Liver (tissue), 8 donors: ENCODE measurements at regions not wholly inside any gene's neighbourhood (a gene's known extent, or its start where the extent isn't known, plus 50 kb on each side); places are given as distances from the start of the nearest gene placed in this dataset.

Experiments used
- DNase-seq: peaks from one replicate; pipeline ENCODE4 v3.0.0-alpha.2; 2017; ENCODE audit warnings: low spot score
- H3K27ac ChIP-seq, 2 donors: one replicate each; pipeline ENCODE4 v1.7.0; 2013; ENCODE audit warnings: inconsistent platforms in 2 of 2, low read length in 2 of 2, control low read depth in 1 of 2, low read depth in 1 of 2, mild to moderate bottlenecking in 1 of 2
- H3K27me3 ChIP-seq, 4 donors: one replicate each; pipeline versions ENCODE4 v1.6.1 to v1.7.0; 2013; ENCODE audit warnings: low read length in 3 of 4, inconsistent platforms in 1 of 4, mild to moderate bottlenecking in 1 of 4, moderate library complexity in 1 of 4; ENCODE audit not compliant: control insufficient read depth in 4 of 4, insufficient read depth in 4 of 4
- H3K36me3 ChIP-seq, 4 donors: one replicate each; pipeline versions ENCODE4 v1.6.1 to v1.7.0; 2013; ENCODE audit warnings: low read length in 3 of 4, mild to moderate bottlenecking in 3 of 4, low read depth in 1 of 4, moderate library complexity in 1 of 4; ENCODE audit not compliant: control insufficient read depth in 4 of 4, insufficient read depth in 3 of 4
- H3K4me1 ChIP-seq, 4 donors: one replicate each; pipeline versions ENCODE4 v1.6.1 to v1.7.0; 2013; ENCODE audit warnings: low read length in 3 of 4, mild to moderate bottlenecking in 3 of 4, moderate library complexity in 1 of 4; ENCODE audit not compliant: control insufficient read depth in 4 of 4, insufficient read depth in 4 of 4
- H3K4me3 ChIP-seq, 3 donors: one replicate each; pipeline versions ENCODE4 v1.6.1 to v1.7.0; 2013; ENCODE audit warnings: low read length in 3 of 3, control low read depth in 1 of 3, low read depth in 1 of 3, mild to moderate bottlenecking in 1 of 3
- H3K9ac ChIP-seq, 2 donors: one replicate each; pipeline ENCODE4 v1.7.0; 2013; ENCODE audit warnings: low read length in 2 of 2, mild to moderate bottlenecking in 2 of 2, moderate library complexity in 2 of 2, control low read depth in 1 of 2, low read depth in 1 of 2
- H3K9me3 ChIP-seq, 4 donors: one replicate each; pipeline versions ENCODE4 v1.6.1 to v1.7.0; 2013; ENCODE audit warnings: low read length in 3 of 4; ENCODE audit not compliant: control insufficient read depth in 4 of 4
- ATF3 ChIP-seq: IDR thresholded peaks from 2 replicates; pipeline ENCODE4 v1.6.1; 2016; ENCODE audit warnings: antibody characterized with exemption
- CTCF ChIP-seq: fragments of 150-350 bp; IDR thresholded peaks from 2 replicates; pipeline ENCODE4 v1.5.1; 2017; ENCODE audit warnings: improper control_type of control experiment, low read depth, low read length; ENCODE audit not compliant: missing input control
- EGR1 ChIP-seq, 2 donors: IDR thresholded peaks; 2 replicates each; pipeline ENCODE4 v1.6.1; 2016 to 2018; ENCODE audit warnings: antibody characterized with exemption in 2 of 2, low read depth in 2 of 2
- FOXA1 ChIP-seq: IDR thresholded peaks from 2 replicates; pipeline ENCODE4 v1.6.1; 2016; ENCODE audit warnings: antibody characterized with exemption
- FOXA2 ChIP-seq: IDR thresholded peaks from 2 replicates; pipeline ENCODE4 v1.6.1; 2016; ENCODE audit warnings: antibody characterized with exemption
- GABPA ChIP-seq, 2 donors: IDR thresholded peaks in 1 of 2; conservative IDR thresholded peaks in 1 of 2; 2 replicates each; pipeline ENCODE4 v1.6.1; 2016; ENCODE audit warnings: antibody characterized with exemption in 2 of 2, mild to moderate bottlenecking in 1 of 2, moderate library complexity in 1 of 2
- HNF4A ChIP-seq, 2 donors: conservative IDR thresholded peaks; 2 replicates each; pipeline ENCODE4 v1.6.1; 2016; ENCODE audit warnings: antibody characterized with exemption in 2 of 2, mild to moderate bottlenecking in 2 of 2
- HNF4G ChIP-seq: IDR thresholded peaks from 2 replicates; pipeline ENCODE4 v1.6.1; 2016; ENCODE audit warnings: antibody characterized with exemption
- JUND ChIP-seq, 2 donors: IDR thresholded peaks; 2 replicates each; pipeline ENCODE4 v1.6.1; 2016; ENCODE audit warnings: antibody characterized with exemption in 2 of 2
- MAX ChIP-seq: IDR thresholded peaks from 2 replicates; pipeline ENCODE4 v1.6.1; 2016; ENCODE audit warnings: antibody characterized with exemption
- NR2F2 ChIP-seq: IDR thresholded peaks from 2 replicates; pipeline ENCODE4 v1.6.1; 2016; ENCODE audit warnings: antibody characterized with exemption
- RAD21 ChIP-seq, 2 donors: IDR thresholded peaks; 2 replicates each; pipeline ENCODE4 v1.6.1; 2016; ENCODE audit warnings: antibody characterized with exemption in 2 of 2, mild to moderate bottlenecking in 2 of 2
- REST ChIP-seq: IDR thresholded peaks from 2 replicates; pipeline ENCODE4 v1.6.1; 2016; ENCODE audit warnings: antibody characterized with exemption, mild to moderate bottlenecking
- RXRA ChIP-seq, 2 donors: IDR thresholded peaks; 2 replicates each; pipeline ENCODE4 v1.6.1; 2017 to 2018; ENCODE audit warnings: antibody characterized with exemption in 2 of 2, mild to moderate bottlenecking in 1 of 2
- SP1 ChIP-seq: IDR thresholded peaks from 2 replicates; pipeline ENCODE4 v1.6.1; 2018; ENCODE audit warnings: antibody characterized with exemption, mild to moderate bottlenecking
- TAF1 ChIP-seq: conservative IDR thresholded peaks from 2 replicates; pipeline ENCODE4 v1.6.1; 2016; ENCODE audit warnings: antibody characterized with exemption, mild to moderate bottlenecking
- YY1 ChIP-seq: IDR thresholded peaks from 2 replicates; pipeline ENCODE4 v1.6.1; 2016; ENCODE audit warnings: antibody characterized with exemption, mild to moderate bottlenecking
- ZBTB33 ChIP-seq: IDR thresholded peaks from 2 replicates; pipeline ENCODE4 v1.6.1; 2016; ENCODE audit warnings: antibody characterized with exemption
- WGBS: extraction: QIAGEN DNeasy Blood & Tissue Kit; methylation state at CpG from one replicate; pipeline ENCODE4 v1.1.7; 2013; 5-methylcytosine and 5-hydroxymethylcytosine counted together
- donor health status: healthy.
- donor health status: healthy.
- donor health status: healthy.
- donor health status: healthy.
- donor health status: healthy.

- no peaks in the 10 kb centered on the region for H3K36me3 ChIP-seq
- H3K27ac ChIP-seq, result no peak overlapping the region
- TF ChIP-seq RXRA (IDR thresholded peaks at IDR 0.05) (no peak), EGR1 (IDR thresholded peaks at IDR 0.05; ENCODE audit: low read depth in 2 of 2) (no peak), ATF3 (no peak), RAD21 (IDR thresholded peaks at IDR 0.05) (no peak), GABPA (IDR thresholded peaks at IDR 0.05 in 1 of 2, conservative IDR thresholded peaks at IDR 0.05 in 1 of 2) (no peak), TAF1 (no peak), REST (no peak), NR2F2 (no peak), HNF4A (conservative IDR thresholded peaks at IDR 0.05) (no peak), FOXA1 (no peak), YY1 (no peak), MAX (no peak), HNF4G (no peak)
- H3K9me3 ChIP-seq, result no peaks in the 10 kb centered on the region
- WGBS, result 57% methylated on average over 2 of the region's 2 CpGs
- no peak overlapping the region for H3K4me3 ChIP-seq
- H3K9ac ChIP-seq, result no peak overlapping the region
- DNase-seq, result no peak
- peaks cover 0 to 3% (median 0%) of the 10 kb centered on the region in 4 donors for H3K27me3 ChIP-seq
- H3K4me1 ChIP-seq, result no peaks in the 10 kb centered on the region
Observed at GRCh38 chr11:23759489-23759888, 737.4 kb upstream of the LUZP2 start.

GRCh38 chr11:23764286-23764685 lies 732.6 kb upstream of the LUZP2 start:
- no peaks in the 10 kb centered on the region for H3K27me3 ChIP-seq
- no peaks in the 10 kb centered on the region for H3K4me1 ChIP-seq
- no peak overlapping the region for H3K27ac ChIP-seq
- no peaks in the 10 kb centered on the region for H3K9me3 ChIP-seq
- DNase-seq, result no peak
- H3K36me3 ChIP-seq, result no peaks in the 10 kb centered on the region
- H3K4me3 ChIP-seq, result no peak overlapping the region
- 77% methylated on average over 2 of the region's 2 CpGs for WGBS
- no peak overlapping the region for H3K9ac ChIP-seq
- TF ChIP-seq CTCF (no peak), FOXA1 (no peak), NR2F2 (no peak), GABPA (IDR thresholded peaks at IDR 0.05 in 1 of 2, conservative IDR thresholded peaks at IDR 0.05 in 1 of 2) (no peak), SP1 (no peak), FOXA2 (no peak), RAD21 (IDR thresholded peaks at IDR 0.05) (no peak), MAX (no peak), YY1 (no peak), RXRA (IDR thresholded peaks at IDR 0.05) (no peak), HNF4A (conservative IDR thresholded peaks at IDR 0.05) (no peak), REST (no peak), JUND (IDR thresholded peaks at IDR 0.05) (no peak), TAF1 (no peak), EGR1 (IDR thresholded peaks at IDR 0.05; ENCODE audit: low read depth in 2 of 2) (no peak), ZBTB33 (no peak), ATF3 (no peak)
